ENCODE measurements at regions not wholly inside any gene's neighbourhood (a gene's known extent, or its start where the extent isn't known, plus 50 kb on each side); places are given as distances from the start of the nearest gene placed in this dataset.

DNA sequence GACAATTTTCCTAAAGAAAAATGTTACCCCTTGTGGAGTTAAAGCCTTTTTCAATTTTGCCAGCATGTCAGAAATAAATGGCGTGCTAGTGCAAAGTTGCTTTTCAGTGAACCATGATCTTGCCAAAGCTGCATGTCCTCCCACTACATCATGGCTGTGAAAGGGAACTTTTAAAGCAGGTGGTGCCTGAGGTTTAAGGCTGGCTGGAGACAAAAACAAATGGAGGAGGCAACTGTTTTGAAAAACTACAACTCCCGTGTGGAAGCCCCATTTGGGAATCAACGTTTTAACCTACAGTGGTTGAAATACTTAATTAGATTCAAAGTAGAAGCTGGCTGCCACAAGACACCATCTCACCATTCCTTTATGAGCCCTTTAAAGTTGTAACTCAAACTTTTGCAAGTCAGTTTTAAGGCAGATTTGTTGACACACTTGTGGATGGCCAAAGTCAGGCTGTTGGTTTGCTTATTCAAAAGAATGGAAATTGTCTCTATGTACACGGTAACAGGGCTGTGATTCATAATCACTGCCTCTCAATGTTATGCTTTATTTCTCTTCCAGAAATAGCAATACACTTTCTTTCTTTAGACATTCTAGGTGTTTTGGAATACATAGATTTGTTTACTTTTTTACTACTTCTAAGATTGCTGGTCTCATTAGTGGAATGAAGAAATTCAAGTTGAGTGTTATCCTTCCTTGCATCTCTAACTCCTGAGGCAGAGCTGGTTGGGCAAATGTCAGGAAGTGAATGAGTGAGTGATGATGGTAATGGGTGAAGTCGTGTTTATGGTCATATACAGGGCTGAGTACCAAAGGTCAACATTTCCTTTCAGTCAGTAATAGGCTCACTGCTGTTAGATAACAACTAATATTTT is 196.4 kb upstream of the GMDS start:
- Mint-ChIP-seq H3K9me3 (peaks cover 4% of the 10 kb centered on the region), H3K27ac (peak overlapping the region; percentile 80), H3K36me3 (peaks cover 14% of the 10 kb centered on the region), H3K27me3 (peaks cover 6% of the 10 kb centered on the region), H3K4me1 (ENCODE audit: unreplicated experiment) (peaks cover 28% of the 10 kb centered on the region), H3K4me3 (peak overlapping the region; percentile 74)
- no peak for DNase-seq (ENCODE audit: extremely low spot score, unreplicated experiment)
- TF ChIP-seq, protein P1, sequence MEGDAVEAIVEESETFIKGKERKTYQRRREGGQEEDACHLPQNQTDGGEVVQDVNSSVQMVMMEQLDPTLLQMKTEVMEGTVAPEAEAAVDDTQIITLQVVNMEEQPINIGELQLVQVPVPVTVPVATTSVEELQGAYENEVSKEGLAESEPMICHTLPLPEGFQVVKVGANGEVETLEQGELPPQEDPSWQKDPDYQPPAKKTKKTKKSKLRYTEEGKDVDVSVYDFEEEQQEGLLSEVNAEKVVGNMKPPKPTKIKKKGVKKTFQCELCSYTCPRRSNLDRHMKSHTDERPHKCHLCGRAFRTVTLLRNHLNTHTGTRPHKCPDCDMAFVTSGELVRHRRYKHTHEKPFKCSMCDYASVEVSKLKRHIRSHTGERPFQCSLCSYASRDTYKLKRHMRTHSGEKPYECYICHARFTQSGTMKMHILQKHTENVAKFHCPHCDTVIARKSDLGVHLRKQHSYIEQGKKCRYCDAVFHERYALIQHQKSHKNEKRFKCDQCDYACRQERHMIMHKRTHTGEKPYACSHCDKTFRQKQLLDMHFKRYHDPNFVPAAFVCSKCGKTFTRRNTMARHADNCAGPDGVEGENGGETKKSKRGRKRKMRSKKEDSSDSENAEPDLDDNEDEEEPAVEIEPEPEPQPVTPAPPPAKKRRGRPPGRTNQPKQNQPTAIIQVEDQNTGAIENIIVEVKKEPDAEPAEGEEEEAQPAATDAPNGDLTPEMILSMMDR (conservative IDR thresholded peaks at IDR 0.05), result no peak

DNA sequence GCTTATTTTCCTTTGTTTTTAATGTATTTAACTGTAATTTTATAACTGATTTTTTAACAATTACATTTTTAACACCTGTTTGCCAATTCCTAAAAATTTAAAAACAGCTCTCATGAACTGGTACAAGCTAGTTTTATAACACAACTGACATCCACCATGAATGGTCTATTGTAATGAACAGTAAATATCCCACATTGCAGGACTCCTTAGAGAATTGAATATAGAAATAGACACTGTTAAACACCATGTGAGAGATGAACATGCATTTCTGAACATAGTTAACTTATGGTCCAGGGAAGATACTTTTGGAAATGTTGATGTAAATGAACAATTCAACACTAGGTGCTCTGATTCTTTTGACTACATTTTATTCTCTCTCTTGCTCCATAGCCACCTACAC is 195.1 kb upstream of the GMDS start:
- H3K4me1 Mint-ChIP-seq (ENCODE audit: unreplicated experiment), result peaks cover 32% of the 10 kb centered on the region
- TF ChIP-seq, protein P1 (conservative IDR thresholded peaks at IDR 0.05), result no peak
- H3K4me3 Mint-ChIP-seq, result no peak overlapping the region
- peaks cover 4% of the 10 kb centered on the region for H3K9me3 Mint-ChIP-seq
- peaks cover 11% of the 10 kb centered on the region for H3K36me3 Mint-ChIP-seq
- no peak overlapping the region for H3K27ac Mint-ChIP-seq
- H3K27me3 Mint-ChIP-seq, result peaks cover 6% of the 10 kb centered on the region
- DNase-seq (ENCODE audit: extremely low spot score, unreplicated experiment), result no peak

- Mint-ChIP-seq H3K4me3 (no peak overlapping the region), H3K27me3 (peaks cover 6% of the 10 kb centered on the region), H3K36me3 (peaks cover 11% of the 10 kb centered on the region), H3K4me1 (ENCODE audit: unreplicated experiment) (peaks cover 40% of the 10 kb centered on the region), H3K9me3 (peaks cover 4% of the 10 kb centered on the region), H3K27ac (no peak overlapping the region)
- DNase-seq (ENCODE audit: extremely low spot score, unreplicated experiment), result no peak
- TF ChIP-seq, protein P1 (conservative IDR thresholded peaks at IDR 0.05), result no peak
Measured at GRCh38 chr6:2439632-2440031, 194.2 kb upstream of the GMDS start.

DNA sequence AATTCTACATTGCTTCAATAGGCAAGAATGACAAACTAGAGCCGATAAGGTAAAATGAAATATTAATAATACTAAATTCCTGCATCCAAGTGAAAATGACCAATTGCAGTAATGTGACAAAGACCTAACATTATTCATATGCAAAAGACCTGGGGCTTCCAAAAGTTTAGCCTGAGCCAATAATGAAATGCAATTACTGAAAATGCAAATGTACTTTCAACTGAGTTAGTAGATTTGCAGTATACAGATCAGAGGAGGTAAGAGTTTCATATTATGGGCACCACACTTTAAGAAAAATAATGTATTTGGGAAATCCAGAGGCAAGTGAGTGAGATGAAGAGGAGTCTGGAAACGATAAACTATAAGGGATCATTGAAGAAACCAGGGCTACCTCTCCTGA is 193.7 kb upstream of the GMDS start:
- peaks cover 11% of the 10 kb centered on the region for H3K36me3 Mint-ChIP-seq
- peaks cover 39% of the 10 kb centered on the region for H3K4me1 Mint-ChIP-seq (ENCODE audit: unreplicated experiment)
- TF ChIP-seq, protein P1 (conservative IDR thresholded peaks at IDR 0.05), result no peak
- DNase-seq (ENCODE audit: extremely low spot score, unreplicated experiment), result no peak
- peaks cover 4% of the 10 kb centered on the region for H3K9me3 Mint-ChIP-seq
- no peak overlapping the region for H3K4me3 Mint-ChIP-seq
- H3K27me3 Mint-ChIP-seq, result peaks cover 6% of the 10 kb centered on the region
- H3K27ac Mint-ChIP-seq, result no peak overlapping the region

GRCh38 chr6:2436410-2437154 is 191.2 kb upstream of the GMDS start:
- Mint-ChIP-seq H3K27me3 (peaks cover 6% of the 10 kb centered on the region), H3K9me3 (peaks cover 7% of the 10 kb centered on the region), H3K4me1 (ENCODE audit: unreplicated experiment) (peaks cover 43% of the 10 kb centered on the region), H3K27ac (no peak overlapping the region), H3K36me3 (peaks cover 6% of the 10 kb centered on the region), H3K4me3 (no peak overlapping the region)
- TF ChIP-seq, protein P1 (conservative IDR thresholded peaks at IDR 0.05), result no peak
- DNase-seq (ENCODE audit: extremely low spot score, unreplicated experiment), result no peak
